ENCODE measurements at regions not wholly inside any gene's neighbourhood (a gene's known extent, or its start where the extent isn't known, plus 50 kb on each side); places are given as distances from the start of the nearest gene placed in this dataset.

DNA sequence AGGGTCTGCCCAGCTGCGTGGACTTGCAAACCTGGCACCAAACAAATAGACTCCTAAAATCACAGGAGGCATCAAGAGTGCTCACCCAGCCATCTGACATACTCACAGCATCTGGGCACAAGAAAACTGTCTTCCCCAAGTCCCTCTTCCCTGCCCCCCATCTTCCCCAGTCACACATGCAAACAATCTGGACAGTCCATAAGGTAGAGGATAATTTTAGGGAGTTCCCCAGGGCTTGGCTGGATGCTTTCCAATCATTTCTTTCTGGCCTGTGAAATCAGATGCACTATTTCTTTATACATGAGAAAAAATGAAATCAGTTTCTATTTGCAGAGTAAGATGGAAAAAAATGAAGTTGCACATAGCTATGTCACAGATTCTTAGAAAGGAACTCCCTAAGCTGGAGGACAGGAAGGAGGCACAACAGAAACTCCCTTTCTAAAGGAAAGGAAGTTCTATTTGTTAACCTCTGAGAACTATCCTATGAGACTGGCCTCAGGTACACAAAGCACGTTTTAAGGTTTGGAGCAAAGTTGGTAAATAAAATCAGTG lies 342.3 kb downstream of the HNRNPD start:
- no peak for DNase-seq (ENCODE audit: low spot score)
- H3K27ac ChIP-seq = no peak overlapping the region
- H3K36me3 ChIP-seq = no peaks in the 10 kb centered on the region
- TF ChIP-seq, protein P1, sequence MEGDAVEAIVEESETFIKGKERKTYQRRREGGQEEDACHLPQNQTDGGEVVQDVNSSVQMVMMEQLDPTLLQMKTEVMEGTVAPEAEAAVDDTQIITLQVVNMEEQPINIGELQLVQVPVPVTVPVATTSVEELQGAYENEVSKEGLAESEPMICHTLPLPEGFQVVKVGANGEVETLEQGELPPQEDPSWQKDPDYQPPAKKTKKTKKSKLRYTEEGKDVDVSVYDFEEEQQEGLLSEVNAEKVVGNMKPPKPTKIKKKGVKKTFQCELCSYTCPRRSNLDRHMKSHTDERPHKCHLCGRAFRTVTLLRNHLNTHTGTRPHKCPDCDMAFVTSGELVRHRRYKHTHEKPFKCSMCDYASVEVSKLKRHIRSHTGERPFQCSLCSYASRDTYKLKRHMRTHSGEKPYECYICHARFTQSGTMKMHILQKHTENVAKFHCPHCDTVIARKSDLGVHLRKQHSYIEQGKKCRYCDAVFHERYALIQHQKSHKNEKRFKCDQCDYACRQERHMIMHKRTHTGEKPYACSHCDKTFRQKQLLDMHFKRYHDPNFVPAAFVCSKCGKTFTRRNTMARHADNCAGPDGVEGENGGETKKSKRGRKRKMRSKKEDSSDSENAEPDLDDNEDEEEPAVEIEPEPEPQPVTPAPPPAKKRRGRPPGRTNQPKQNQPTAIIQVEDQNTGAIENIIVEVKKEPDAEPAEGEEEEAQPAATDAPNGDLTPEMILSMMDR (IDR thresholded peaks at IDR 0.05) = no peak
- no peak overlapping the region for H3K4me3 ChIP-seq
- H3K4me1 ChIP-seq = no peaks in the 10 kb centered on the region
- no peaks in the 10 kb centered on the region for H3K9me3 ChIP-seq
- no peaks in the 10 kb centered on the region for H3K27me3 ChIP-seq

DNA sequence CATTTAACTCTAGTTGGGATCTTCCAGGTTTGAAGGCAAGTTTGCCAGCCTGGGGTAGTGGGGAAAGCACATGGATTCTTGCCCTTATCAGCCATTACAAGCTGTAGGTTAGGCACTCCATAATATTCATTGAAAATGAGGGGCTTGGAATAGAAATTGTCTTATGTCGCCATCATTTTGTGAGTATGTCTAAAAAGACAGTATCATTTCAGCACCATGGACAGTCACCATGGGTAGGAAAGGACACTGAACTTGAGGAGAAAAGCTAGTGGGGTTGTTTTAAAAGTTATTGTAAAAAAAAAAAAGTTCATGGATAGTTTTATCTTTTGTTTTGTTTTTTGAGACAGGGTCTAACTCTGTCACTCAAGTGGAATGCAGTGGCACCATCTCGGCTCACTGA lies 356.1 kb downstream of the HNRNPD start:
- Histone ChIP-seq H3K9me3 (no peaks in the 10 kb centered on the region), H3K27me3 (no peaks in the 10 kb centered on the region), H3K4me3 (no peak overlapping the region), H3K36me3 (no peaks in the 10 kb centered on the region), H3K4me1 (no peaks in the 10 kb centered on the region), H3K27ac (no peak overlapping the region)
- no peak for DNase-seq (ENCODE audit: low spot score)
- TF ChIP-seq, protein P1 (IDR thresholded peaks at IDR 0.05) = no peak

DNA sequence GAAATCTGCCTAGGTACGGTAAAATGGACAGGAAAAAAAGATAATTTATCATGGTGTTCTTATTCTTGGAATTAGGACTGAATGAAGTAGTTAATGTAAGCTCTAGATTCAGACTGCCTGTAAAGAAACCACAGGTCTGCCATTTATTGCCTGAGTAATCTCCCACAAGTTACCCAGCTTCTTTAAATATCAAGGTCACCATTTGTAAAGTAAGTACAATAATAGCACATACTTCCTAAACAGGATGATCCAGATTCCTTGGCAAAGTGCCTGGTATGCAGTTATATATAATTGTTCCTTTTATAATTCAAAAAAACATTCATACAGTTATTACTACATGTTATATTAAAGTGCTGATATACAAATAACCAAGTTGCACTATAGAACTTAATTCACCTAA lies 368.6 kb downstream of the HNRNPD start:
- no peaks in the 10 kb centered on the region for H3K4me1 ChIP-seq
- H3K27ac ChIP-seq = no peak overlapping the region
- no peak for DNase-seq (ENCODE audit: low spot score)
- no peaks in the 10 kb centered on the region for H3K36me3 ChIP-seq
- TF ChIP-seq, protein P1 (IDR thresholded peaks at IDR 0.05) = no peak
- H3K9me3 ChIP-seq = no peaks in the 10 kb centered on the region
- no peaks in the 10 kb centered on the region for H3K27me3 ChIP-seq
- H3K4me3 ChIP-seq = no peak overlapping the region

DNA sequence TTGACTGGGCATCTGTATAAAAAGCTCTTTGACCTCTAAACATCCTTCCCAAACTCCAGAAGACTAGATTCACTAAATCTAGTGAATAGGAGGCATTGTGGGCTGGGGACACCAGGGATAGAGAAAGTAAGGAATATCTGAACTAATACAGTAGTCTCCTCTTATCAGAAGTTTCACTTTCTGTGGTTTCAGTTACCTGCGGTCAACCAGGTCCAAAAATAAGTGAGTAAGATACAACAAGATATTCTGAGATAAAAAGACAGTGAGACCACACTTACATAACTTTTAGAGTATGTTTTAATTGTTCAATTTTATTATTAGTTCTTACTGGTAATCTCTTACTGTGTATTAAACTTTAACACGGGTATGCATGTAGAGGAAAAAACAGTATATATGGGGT lies 376.5 kb downstream of the HNRNPD start:
- H3K9me3 ChIP-seq = no peaks in the 10 kb centered on the region
- H3K4me3 ChIP-seq = no peak overlapping the region
- no peaks in the 10 kb centered on the region for H3K27me3 ChIP-seq
- no peaks in the 10 kb centered on the region for H3K4me1 ChIP-seq
- TF ChIP-seq, protein P1 (IDR thresholded peaks at IDR 0.05) = no peak
- no peak overlapping the region for H3K27ac ChIP-seq
- H3K36me3 ChIP-seq = no peaks in the 10 kb centered on the region
- DNase-seq (ENCODE audit: low spot score) = no peak

DNA sequence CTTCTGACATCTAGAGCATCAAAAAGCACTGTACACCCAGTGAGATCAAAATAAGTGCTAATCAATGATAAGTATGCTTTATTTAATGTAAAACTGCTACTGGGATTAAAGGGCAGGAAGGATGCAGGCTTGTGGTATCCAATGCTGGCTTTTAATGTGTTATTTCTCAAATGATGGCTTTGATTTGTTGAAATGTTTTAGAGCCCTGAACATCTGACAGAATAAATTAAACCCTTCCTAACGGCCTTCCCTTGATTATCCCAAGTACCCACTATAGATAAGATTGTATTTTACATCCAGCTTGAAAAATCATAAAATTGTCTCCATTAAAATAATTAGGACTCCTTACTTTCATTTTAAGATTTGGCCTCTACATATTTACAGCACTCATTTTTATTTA lies 382.9 kb downstream of the HNRNPD start:
- H3K4me3 ChIP-seq = no peak overlapping the region
- no peaks in the 10 kb centered on the region for H3K36me3 ChIP-seq
- no peak overlapping the region for H3K27ac ChIP-seq
- DNase-seq (ENCODE audit: low spot score) = no peak
- H3K9me3 ChIP-seq = no peaks in the 10 kb centered on the region
- H3K27me3 ChIP-seq = no peaks in the 10 kb centered on the region
- H3K4me1 ChIP-seq = no peaks in the 10 kb centered on the region
- TF ChIP-seq, protein P1 (IDR thresholded peaks at IDR 0.05) = no peak

DNA sequence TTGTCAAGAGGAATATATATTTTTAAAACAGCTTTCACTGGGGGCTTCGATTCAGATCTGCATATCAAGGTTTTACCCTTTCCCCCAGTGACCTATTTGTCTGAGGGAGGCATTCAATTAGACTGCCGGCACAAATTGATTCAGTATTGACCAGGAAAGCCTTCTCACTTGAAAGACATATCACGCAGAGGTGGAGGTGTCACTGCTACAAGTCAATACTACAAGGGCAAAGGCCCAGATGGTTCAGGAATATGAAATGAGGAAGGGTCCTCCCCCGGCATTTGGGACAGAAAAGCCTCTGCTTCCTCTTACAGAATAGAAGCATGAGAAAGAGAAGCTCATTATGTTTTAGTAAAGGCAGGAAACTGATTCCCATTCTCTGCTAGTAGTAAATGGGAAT lies 383.6 kb downstream of the HNRNPD start:
- no peaks in the 10 kb centered on the region for H3K4me1 ChIP-seq
- H3K9me3 ChIP-seq = no peaks in the 10 kb centered on the region
- H3K27ac ChIP-seq = no peak overlapping the region
- H3K27me3 ChIP-seq = no peaks in the 10 kb centered on the region
- H3K36me3 ChIP-seq = no peaks in the 10 kb centered on the region
- TF ChIP-seq, protein P1 (IDR thresholded peaks at IDR 0.05) = no peak
- DNase-seq (ENCODE audit: low spot score) = no peak
- H3K4me3 ChIP-seq = no peak overlapping the region
